B cell (primary cell): ENCODE measurements at regions not wholly inside any gene's neighbourhood (a gene's known extent, or its start where the extent isn't known, plus 50 kb on each side); places are given as distances from the start of the nearest gene placed in this dataset.

Source experiments
- ATAC-seq: fragments of 200-7000 bp; cut with Tn5 transposase; one replicate; pipeline ENCODE4 v1.10.0; 2021; ENCODE audit warnings: low read depth, mild to moderate bottlenecking, moderate number of reproducible peaks, moderate library complexity
- CTCF ChIA-PET: fragments of 350-600 bp; sonication (Branson Sonifier 250); formaldehyde crosslinking; loops from one replicate; lab custom pipeline; 2021; ENCODE audit warnings: antibody characterized with exemption, inconsistent platforms; lab: Charles Lee
- POLR2A ChIA-PET: fragments of 350-600 bp; sonication (Branson Sonifier 250); formaldehyde crosslinking; loops from one replicate; lab custom pipeline; 2021; ENCODE audit warnings: antibody characterized with exemption; lab: Charles Lee
- DNase-seq: peaks from one replicate; pipeline ENCODE4 v3.0.0; 2013
- H2AFZ ChIP-seq: 2 replicates; pipeline ENCODE4 v1.6.1; 2012; ENCODE audit warnings: mild to moderate bottlenecking, low read depth, low read length; ENCODE audit not compliant: insufficient read depth, poor library complexity, severe bottlenecking
- H3K27ac ChIP-seq, 2 donors: 1 replicate in 1 of 2; 2 replicates in 1 of 2; pipeline ENCODE4 v1.5.1; 2012 to 2013; ENCODE audit warnings: low read length in 2 of 2, mild to moderate bottlenecking in 2 of 2, moderate library complexity in 1 of 2
- H3K27me3 ChIP-seq, 4 experiments: fragments of 200-600 bp in 1 of 4; sonication (generic) in 1 of 4; replicated peaks in 1 of 4; 1 replicate in 2 of 4; 2 replicates in 2 of 4; pipeline versions ENCODE4 v1.6.1 to v1.7.0; 2013 to 2016; ENCODE audit warnings: low read length in 3 of 4, mild to moderate bottlenecking in 2 of 4, mixed read lengths in 1 of 4, moderate library complexity in 1 of 4; ENCODE audit not compliant: insufficient read depth in 4 of 4, control insufficient read depth in 3 of 4; ENCODE audit errors: control extremely low read depth in 1 of 4
- H3K36me3 ChIP-seq, 2 experiments: replicated peaks in 1 of 2; 1 replicate in 1 of 2; 2 replicates in 1 of 2; pipeline versions ENCODE4 v1.6.1 to v1.7.1; 2013; ENCODE audit warnings: low read length in 1 of 2; ENCODE audit not compliant: insufficient read depth in 2 of 2, control insufficient read depth in 1 of 2; ENCODE audit errors: control extremely low read depth in 1 of 2, extremely low read depth in 1 of 2
- H3K4me1 ChIP-seq, 2 donors: fragments of 200-600 bp in 1 of 2; sonication (generic) in 1 of 2; 1 replicate in 1 of 2; 2 replicates in 1 of 2; pipeline versions ENCODE4 v1.5.1 to v1.6.1; 2013 to 2017; ENCODE audit warnings: low read length in 2 of 2; ENCODE audit not compliant: control insufficient read depth in 2 of 2, insufficient read depth in 2 of 2
- H3K4me2 ChIP-seq: replicated peaks from 2 replicates; pipeline ENCODE3; 2012; ENCODE audit warnings: mild to moderate bottlenecking, low read depth, low read length; ENCODE audit not compliant: poor library complexity, severe bottlenecking
- H3K4me3 ChIP-seq, 5 experiments: fragments of 200-600 bp in 1 of 5; sonication (generic) in 1 of 5; 1 replicate in 3 of 5; 2 replicates in 2 of 5; pipeline versions ENCODE4 v1.5.1 to v1.7.0; 2011 to 2016; ENCODE audit warnings: low read length in 4 of 5, mild to moderate bottlenecking in 4 of 5, low read depth in 2 of 5, control low read depth in 1 of 5, moderate library complexity in 1 of 5; ENCODE audit not compliant: insufficient read depth in 1 of 5; ENCODE audit errors: control extremely low read depth in 1 of 5, extremely low read depth in 1 of 5
- H3K79me2 ChIP-seq: fragments of 200-600 bp; sonication (generic); one replicate; pipeline ENCODE4 v1.6.0; 2016; ENCODE audit warnings: low read length; ENCODE audit not compliant: control insufficient read depth, insufficient read depth
- H3K9ac ChIP-seq: fragments of 200-600 bp; sonication (generic); 2 replicates; pipeline ENCODE4 v1.6.1; 2017; ENCODE audit warnings: mild to moderate bottlenecking, low read length, moderate library complexity
- H3K9me3 ChIP-seq, 3 donors: one replicate each; pipeline versions ENCODE4 v1.6.1 to v1.7.1; 2013; ENCODE audit warnings: low read length in 2 of 3; ENCODE audit not compliant: control insufficient read depth in 2 of 3, insufficient read depth in 1 of 3; ENCODE audit errors: control extremely low read depth in 1 of 3
- H4K20me1 ChIP-seq: 2 replicates; pipeline ENCODE4 v1.6.0; 2012; ENCODE audit warnings: mild to moderate bottlenecking, low read length; ENCODE audit not compliant: insufficient read depth, control insufficient read depth, poor library complexity, severe bottlenecking
- H3K27ac Mint-ChIP-seq: one replicate; pipeline ENCODE4 v1.8.0; 2021; ENCODE audit warnings: mixed read lengths
- H3K27me3 Mint-ChIP-seq: one replicate; pipeline ENCODE4 v1.8.0; 2021; ENCODE audit warnings: mixed read lengths
- H3K4me1 Mint-ChIP-seq: one replicate; pipeline ENCODE4 v1.8.0; 2021; ENCODE audit warnings: mixed read lengths
- H3K4me3 Mint-ChIP-seq: one replicate; pipeline ENCODE4 v1.8.0; 2021; ENCODE audit warnings: mixed read lengths
- H3K9me3 Mint-ChIP-seq: one replicate; pipeline ENCODE4 v1.8.0; 2022; ENCODE audit warnings: mixed read lengths; ENCODE audit not compliant: insufficient read depth
- EZH2 ChIP-seq: IDR thresholded peaks from 2 replicates; pipeline ENCODE4 v1.6.1; 2012; ENCODE audit warnings: borderline replicate concordance, low read depth, mild to moderate bottlenecking, moderate library complexity, low read length; ENCODE audit not compliant: insufficient read depth, poor library complexity, severe bottlenecking
- WGBS: methylation state at CpG from one replicate; pipeline ENCODE4 v1.1.5; 2013; ENCODE audit warnings: missing lambda C conversion rate; ENCODE audit not compliant: insufficient coverage; 5-methylcytosine and 5-hydroxymethylcytosine counted together
- intact Hi-C: fragments of 100-400 bp; cut with micrococcal nuclease; formaldehyde crosslinking; loops from one replicate; pipeline ENCODE4 v1.10.0; 2022
- TF ChIP-seq, protein P1 (sequence below): fragments of 200-600 bp; IDR thresholded peaks from one replicate; pipeline ENCODE4 v1.8.0; 2022; ENCODE audit warnings: antibody characterized with exemption, mild to moderate bottlenecking

DNA sequence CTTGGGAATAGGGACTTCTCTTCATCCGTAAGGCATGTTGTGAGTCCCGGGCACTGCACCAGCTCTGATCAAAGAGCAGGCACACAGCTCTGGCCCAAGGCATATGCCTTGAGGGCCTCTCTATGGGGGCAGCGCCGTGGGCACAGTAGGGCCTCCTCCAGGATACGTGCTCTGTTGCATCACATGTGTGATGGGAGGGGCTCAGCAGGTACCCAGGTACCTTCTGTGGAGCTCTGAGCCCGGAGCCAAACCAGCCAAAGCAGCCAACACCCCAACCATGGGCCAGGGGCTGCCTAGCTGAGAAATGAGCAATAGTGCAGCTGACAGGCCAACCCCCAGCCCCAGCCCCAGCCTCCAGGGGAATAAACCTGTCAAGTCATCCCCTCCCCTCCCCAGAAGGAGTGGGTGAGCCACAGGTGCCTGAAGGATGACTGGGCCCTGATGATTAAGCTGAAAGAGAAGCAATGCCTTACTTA, 79.7 kb upstream of the SHISAL1 start:
- DNase-seq (no peak), ATAC-seq (no peak)
- H3K27me3 Mint-ChIP-seq = peaks cover 28% of the 10 kb centered on the region
- H3K27ac ChIP-seq = no peak overlapping the region
- TF ChIP-seq, protein P1, sequence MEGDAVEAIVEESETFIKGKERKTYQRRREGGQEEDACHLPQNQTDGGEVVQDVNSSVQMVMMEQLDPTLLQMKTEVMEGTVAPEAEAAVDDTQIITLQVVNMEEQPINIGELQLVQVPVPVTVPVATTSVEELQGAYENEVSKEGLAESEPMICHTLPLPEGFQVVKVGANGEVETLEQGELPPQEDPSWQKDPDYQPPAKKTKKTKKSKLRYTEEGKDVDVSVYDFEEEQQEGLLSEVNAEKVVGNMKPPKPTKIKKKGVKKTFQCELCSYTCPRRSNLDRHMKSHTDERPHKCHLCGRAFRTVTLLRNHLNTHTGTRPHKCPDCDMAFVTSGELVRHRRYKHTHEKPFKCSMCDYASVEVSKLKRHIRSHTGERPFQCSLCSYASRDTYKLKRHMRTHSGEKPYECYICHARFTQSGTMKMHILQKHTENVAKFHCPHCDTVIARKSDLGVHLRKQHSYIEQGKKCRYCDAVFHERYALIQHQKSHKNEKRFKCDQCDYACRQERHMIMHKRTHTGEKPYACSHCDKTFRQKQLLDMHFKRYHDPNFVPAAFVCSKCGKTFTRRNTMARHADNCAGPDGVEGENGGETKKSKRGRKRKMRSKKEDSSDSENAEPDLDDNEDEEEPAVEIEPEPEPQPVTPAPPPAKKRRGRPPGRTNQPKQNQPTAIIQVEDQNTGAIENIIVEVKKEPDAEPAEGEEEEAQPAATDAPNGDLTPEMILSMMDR = no peak
- no peak for TF ChIP-seq EZH2
- no peaks in the 10 kb centered on the region for H3K9me3 Mint-ChIP-seq
- 67% methylated on average over 6 of the region's 6 CpGs for WGBS
- H3K9ac ChIP-seq = no peak overlapping the region
- ChIA-PET POLR2A (no interaction called here), CTCF (no interaction called here)
- no peaks in the 10 kb centered on the region for H3K9me3 ChIP-seq
- no peak overlapping the region for H3K4me3 Mint-ChIP-seq
- H2AFZ ChIP-seq = no peak overlapping the region
- no peak overlapping the region for H3K4me3 ChIP-seq
- H3K4me1 ChIP-seq = no peaks in the 10 kb centered on the region
- no peak overlapping the region for H3K27ac Mint-ChIP-seq
- no peaks in the 10 kb centered on the region for H3K36me3 ChIP-seq
- intact Hi-C loops = no loop called here
- no peaks in the 10 kb centered on the region for H4K20me1 ChIP-seq
- H3K27me3 ChIP-seq = peaks cover 0 to 1% (median 0%) of the 10 kb centered on the region in 4 experiments
- H3K4me2 ChIP-seq = no peak overlapping the region
- H3K79me2 ChIP-seq = no peaks in the 10 kb centered on the region
- H3K4me1 Mint-ChIP-seq = no peaks in the 10 kb centered on the region

DNA sequence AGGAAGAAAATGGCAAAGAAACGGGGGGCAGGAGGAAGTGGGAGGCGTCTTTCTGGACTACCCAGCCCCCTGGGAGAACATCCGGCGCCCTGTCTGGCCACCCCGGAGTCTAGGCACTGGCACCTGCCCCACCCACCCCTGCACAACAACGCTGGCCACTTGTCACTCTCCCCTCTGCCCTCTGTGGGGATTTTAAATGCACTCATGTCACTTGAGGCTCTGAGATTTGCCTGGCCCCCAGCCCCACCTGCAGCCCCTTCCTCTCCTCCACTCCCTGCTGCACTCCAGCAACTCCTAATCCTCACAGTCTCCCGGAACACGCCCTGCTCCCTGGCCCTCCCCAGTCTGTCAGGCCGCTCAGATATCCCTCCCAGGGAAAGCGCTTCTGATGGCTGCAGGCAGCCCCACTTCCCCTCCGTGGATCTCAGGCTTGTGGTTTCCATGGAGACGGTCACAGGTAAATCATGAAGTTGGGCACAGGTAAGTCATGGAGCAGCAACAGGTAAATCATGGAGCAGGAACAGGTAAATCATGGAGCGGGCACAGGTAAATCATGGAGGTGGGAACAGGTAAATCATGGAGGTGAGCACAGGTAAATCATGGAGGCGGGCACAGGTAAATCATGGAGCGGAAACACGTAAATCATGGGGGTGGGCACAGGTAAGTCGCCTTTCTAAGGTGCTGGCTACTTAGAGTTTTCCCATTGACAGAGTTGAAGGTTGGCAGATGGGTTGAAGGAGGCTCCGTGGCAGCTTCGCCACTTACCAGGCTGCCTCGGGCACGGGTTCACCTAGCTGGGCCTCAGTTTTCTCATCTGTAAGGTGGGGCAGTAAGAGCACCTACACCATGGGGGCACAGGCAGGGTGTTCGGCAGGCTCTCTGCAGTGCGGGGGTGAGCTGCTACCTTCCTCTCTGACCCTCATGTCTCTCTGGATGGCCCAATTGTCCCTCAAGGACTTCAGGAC, 79.0 kb upstream of the SHISAL1 start:
- 76% methylated on average over 22 of the region's 23 CpGs for WGBS
- ChIA-PET POLR2A (no interaction called here), CTCF (no interaction called here)
- intact Hi-C loops = no loop called here
- Mint-ChIP-seq H3K27ac (no peak overlapping the region), H3K9me3 (no peaks in the 10 kb centered on the region), H3K4me1 (no peaks in the 10 kb centered on the region), H3K4me3 (no peak overlapping the region), H3K27me3 (peaks cover 35% of the 10 kb centered on the region)
- ATAC-seq (no peak), DNase-seq (no peak)
- Histone ChIP-seq H3K4me1 (no peaks in the 10 kb centered on the region), H3K9ac (no peak overlapping the region), H3K79me2 (no peaks in the 10 kb centered on the region), H4K20me1 (no peaks in the 10 kb centered on the region), H3K27me3 (peaks cover 0 to 2% (median 0%) of the 10 kb centered on the region in 4 experiments), H3K4me2 (no peak overlapping the region), H3K9me3 (no peaks in the 10 kb centered on the region), H3K4me3 (no peak overlapping the region), H2AFZ (no peak overlapping the region), H3K36me3 (no peaks in the 10 kb centered on the region), H3K27ac (no peak overlapping the region)
- TF ChIP-seq, protein P1 = no peak
- TF ChIP-seq EZH2 = no peak
